Upper lobe of left lung (tissue), 4 donors: ENCODE measurements at regions not wholly inside any gene's neighbourhood (a gene's known extent, or its start where the extent isn't known, plus 50 kb on each side); places are given as distances from the start of the nearest gene placed in this dataset.

Experiments used
- EP300 ChIP-seq, 4 donors: sonication (generic); formaldehyde crosslinking; IDR thresholded peaks; one replicate each; pipeline ENCODE4 v1.5.1; 2017; ENCODE audit warnings: antibody characterized with exemption in 4 of 4, control low read depth in 2 of 4
- POLR2A ChIP-seq, 4 donors: fragments of 450-650 bp; IDR thresholded peaks; one replicate each; pipeline ENCODE4 v1.5.1; 2016 to 2017; ENCODE audit warnings: antibody characterized with exemption in 4 of 4, mild to moderate bottlenecking in 2 of 4
- TF ChIP-seq, protein P1 (sequence below), 6 experiments: fragments of 450-650 bp in 4 of 6; fragments of 200-600 bp in 2 of 6; sonication (generic) in 2 of 6; IDR thresholded peaks; one replicate each; pipeline ENCODE4 v1.5.1; 2016 to 2019; ENCODE audit warnings: antibody characterized with exemption in 6 of 6

DNA sequence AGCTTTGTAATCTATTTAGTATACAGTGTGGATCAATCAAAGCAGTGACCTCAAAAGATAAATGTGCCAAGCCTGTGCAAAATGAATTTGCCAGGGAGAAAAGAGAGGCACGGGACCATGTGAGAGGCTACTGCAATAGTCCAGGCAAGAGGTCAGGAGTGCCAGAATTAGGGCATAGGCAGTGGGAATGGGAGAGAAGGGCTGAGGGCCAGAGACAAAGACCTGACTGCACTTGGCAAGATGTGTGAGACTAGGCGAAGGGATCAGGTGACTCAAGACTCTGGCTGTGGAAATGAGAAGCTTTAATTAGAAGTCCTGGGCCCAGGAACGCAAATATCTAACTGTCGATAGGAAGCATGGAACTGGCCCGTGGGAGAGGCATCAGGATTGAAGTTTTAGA lies 168.1 kb downstream of the DHX15 start:
- TF ChIP-seq, protein P1, sequence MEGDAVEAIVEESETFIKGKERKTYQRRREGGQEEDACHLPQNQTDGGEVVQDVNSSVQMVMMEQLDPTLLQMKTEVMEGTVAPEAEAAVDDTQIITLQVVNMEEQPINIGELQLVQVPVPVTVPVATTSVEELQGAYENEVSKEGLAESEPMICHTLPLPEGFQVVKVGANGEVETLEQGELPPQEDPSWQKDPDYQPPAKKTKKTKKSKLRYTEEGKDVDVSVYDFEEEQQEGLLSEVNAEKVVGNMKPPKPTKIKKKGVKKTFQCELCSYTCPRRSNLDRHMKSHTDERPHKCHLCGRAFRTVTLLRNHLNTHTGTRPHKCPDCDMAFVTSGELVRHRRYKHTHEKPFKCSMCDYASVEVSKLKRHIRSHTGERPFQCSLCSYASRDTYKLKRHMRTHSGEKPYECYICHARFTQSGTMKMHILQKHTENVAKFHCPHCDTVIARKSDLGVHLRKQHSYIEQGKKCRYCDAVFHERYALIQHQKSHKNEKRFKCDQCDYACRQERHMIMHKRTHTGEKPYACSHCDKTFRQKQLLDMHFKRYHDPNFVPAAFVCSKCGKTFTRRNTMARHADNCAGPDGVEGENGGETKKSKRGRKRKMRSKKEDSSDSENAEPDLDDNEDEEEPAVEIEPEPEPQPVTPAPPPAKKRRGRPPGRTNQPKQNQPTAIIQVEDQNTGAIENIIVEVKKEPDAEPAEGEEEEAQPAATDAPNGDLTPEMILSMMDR (IDR thresholded peaks at IDR 0.05) = no peak
- TF ChIP-seq EP300 (IDR thresholded peaks at IDR 0.05) (no peak), POLR2A (IDR thresholded peaks at IDR 0.05) (no peak)
